ENCODE measurements at regions not wholly inside any gene's neighbourhood (a gene's known extent, or its start where the extent isn't known, plus 50 kb on each side); places are given as distances from the start of the nearest gene placed in this dataset.
A peak's percentile ranks its signal among the peaks of the same experiment; 100 is the strongest.
"Not testable (repeated sequence)": the region's sequence is repeated elsewhere in the genome, so short reads cannot be mapped to it uniquely, and the experiment has no call there.

GRCh38 chr3:195669310-195669709 lies 51.5 kb upstream of the MUC20 start:
- WGBS, 2 donors: 68 to 72% methylated on average over 9 to 10 of the region's 13 CpGs
- H3K27ac ChIP-seq; intact Hi-C loops (cut with DNase I); DNase-seq; H3K4me3 ChIP-seq; H3K27me3 ChIP-seq; H3K9me3 ChIP-seq; H3K4me1 ChIP-seq: not testable (repeated sequence)
- H3K36me3 ChIP-seq: peaks cover 0 to 86% (median 34%) of the 10 kb centered on the region in 3 donors

- 85 to 95% methylated on average over 18 to 24 of the region's 24 CpGs for WGBS, 2 donors
Observed at GRCh38 chr3:195668131-195668766, 52.5 kb upstream of the MUC20 start.

GRCh38 chr3:195665311-195665710 lies 55.5 kb upstream of the MUC20 start:
- H3K4me1 ChIP-seq; H3K9me3 ChIP-seq; H3K27ac ChIP-seq; H3K4me3 ChIP-seq; intact Hi-C loops (cut with DNase I); DNase-seq; H3K27me3 ChIP-seq: not testable (repeated sequence)
- 100% methylated on average over 4 of the region's 19 CpGs; no CpG with 5 or more reads in 1 of the 2 donors for WGBS, 2 donors
- peaks cover 0 to 67% (median 24%) of the 10 kb centered on the region in 3 donors for H3K36me3 ChIP-seq

More at GRCh38 chr3:195668131-195668766, 52.5 kb upstream of the MUC20 start:
- H3K9me3 ChIP-seq; H3K27ac ChIP-seq; intact Hi-C loops (cut with DNase I); H3K4me3 ChIP-seq; H3K27me3 ChIP-seq; DNase-seq; H3K4me1 ChIP-seq: not testable (repeated sequence)
- H3K36me3 ChIP-seq: peaks cover 0 to 85% (median 32%) of the 10 kb centered on the region in 3 donors

- DNase-seq; intact Hi-C loops (cut with DNase I); H3K27ac ChIP-seq; H3K4me1 ChIP-seq; H3K27me3 ChIP-seq; H3K9me3 ChIP-seq; H3K4me3 ChIP-seq: not testable (repeated sequence)
- 79 to 94% methylated on average over 6 to 12 of the region's 12 CpGs for WGBS, 2 donors
- H3K36me3 ChIP-seq: peaks cover 0 to 55% (median 20%) of the 10 kb centered on the region in 3 donors
Observed at GRCh38 chr3:195664131-195664530, 56.6 kb upstream of the MUC20 start.

DNA sequence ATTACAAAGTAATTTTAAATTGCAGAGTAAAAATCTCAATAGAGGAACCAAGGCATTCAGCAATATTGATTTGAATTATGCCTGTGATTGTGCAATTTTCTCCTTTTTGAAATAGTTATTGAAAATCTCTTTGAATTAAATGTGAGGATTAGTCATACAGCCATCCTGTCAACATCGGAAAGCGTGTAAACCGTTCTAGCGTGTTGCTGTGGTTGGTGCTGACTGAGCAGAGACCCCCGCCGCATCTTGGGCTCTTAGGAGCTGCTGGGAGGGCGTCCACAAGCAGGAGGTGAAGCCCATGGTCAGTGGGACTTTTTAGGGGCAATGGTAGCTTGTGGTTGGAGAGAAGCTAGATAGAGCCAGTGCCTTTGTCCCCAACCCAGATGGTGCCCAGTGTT lies 61.6 kb upstream of the MUC20 start:
- Histone ChIP-seq H3K36me3 (peaks cover 0 to 20% (median 3%) of the 10 kb centered on the region in 3 donors), H3K27ac (peak overlapping the region in 1 of 4 donors; percentile 94), H3K4me1 (peaks cover 0 to 15% (median 0%) of the 10 kb centered on the region in 3 donors), H3K4me3 (peak overlapping the region in 3 of 4 donors; percentile 57 to 76 (median 64))
- H3K27me3 ChIP-seq; DNase-seq; H3K9me3 ChIP-seq; intact Hi-C loops (cut with DNase I): not testable (repeated sequence)
- WGBS, 2 donors: 11% methylated on average over 3 of the region's 7 CpGs; no CpG with 5 or more reads in 1 of the 2 donors

DNA sequence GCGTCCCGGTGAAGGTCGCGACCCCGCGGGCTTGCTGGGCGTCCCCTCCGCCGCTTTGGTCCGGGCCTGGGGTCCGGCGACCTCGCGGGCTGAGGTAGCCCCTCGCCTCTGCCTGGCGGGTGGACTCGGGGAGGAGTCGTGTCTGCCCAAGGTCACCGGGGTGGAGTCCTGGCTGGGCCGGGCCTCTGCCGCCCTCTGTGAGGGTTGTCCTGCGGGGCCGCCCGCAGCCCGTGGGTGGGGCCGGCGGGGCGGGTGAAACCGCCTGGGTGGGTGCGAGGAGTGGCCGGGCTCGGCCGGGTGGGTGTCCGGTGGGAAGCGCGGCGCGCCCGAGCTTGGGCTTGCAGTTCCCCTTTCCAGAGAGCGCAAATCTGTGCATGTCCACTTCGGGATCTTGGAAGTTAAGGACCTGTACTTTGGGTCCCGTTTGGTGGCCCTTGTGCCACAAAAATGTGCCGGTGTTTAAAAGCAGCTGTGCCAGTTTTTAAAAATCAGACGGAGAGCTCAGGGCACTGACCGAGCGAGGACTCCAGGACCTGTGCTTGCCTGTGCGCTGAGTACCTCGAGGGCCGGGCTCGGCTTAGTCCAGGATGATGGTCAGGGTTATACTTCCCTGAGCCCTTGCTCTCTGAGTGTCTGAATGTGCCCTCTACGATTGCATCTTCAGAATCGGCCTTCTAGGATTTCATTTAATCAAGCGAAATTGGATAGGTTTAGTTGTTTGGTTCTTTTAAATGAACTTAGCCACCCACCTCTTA lies 62.2 kb upstream of the MUC20 start:
- Histone ChIP-seq H3K4me3 (peak overlapping the region; percentile 45 to 76 (median 60)), H3K27ac (peak overlapping the region; percentile 85 to 94 (median 88))
- WGBS, 2 donors: 0 to 6% methylated on average over 1 to 3 of the region's 53 CpGs

DNA sequence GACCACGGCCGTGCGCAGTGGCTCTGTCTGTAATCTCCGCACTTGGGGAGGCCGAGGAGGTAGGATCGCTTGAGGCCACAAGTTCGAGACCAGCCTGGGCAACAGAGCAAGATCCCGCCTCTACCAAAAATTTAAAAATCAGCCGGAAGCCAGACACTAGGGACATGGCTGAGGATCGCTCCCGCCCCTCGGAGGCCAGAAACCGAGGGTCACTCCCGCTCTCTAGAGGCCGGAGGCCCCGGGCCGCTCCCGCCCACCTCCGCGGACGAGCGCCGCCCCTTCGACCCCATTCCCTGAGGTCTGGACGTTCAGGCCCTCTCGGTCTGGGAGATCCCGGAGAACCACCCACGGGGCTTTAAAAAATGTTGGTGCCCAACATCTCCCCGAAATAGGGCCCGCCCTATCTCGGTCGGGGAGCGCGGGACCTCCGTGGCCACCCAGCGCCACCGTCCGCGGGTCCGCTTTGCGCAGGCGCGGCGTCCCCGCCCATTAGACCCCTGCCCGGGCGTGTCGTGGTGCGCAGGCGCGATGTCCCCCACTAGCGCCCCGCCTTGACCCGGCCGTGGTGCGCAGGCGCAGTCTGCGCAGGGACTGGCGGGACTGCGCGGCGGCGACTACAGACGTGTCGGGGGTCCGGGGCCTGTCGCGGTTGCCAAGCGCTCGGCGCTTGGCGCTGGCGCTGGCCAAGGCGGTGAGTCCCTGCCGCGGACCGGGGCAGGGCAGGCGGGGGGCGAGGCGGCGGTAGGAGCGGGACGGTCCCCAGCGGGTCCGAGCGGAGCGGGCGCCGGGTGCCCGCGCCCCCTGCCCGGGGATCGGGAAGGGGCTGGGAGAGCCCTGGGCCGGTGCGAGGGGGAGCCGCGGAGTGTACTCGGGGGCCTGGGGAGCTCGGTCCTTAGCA lies 63.1 kb upstream of the MUC20 start:
- 0 to 38% methylated on average over 7 of the region's 99 CpGs for WGBS, 2 donors
- not testable (repeated sequence) for H3K27me3 ChIP-seq

More for the DNA sequence above, 62.2 kb upstream of the MUC20 start:
- H3K4me1 ChIP-seq: peaks cover 0 to 15% (median 0%) of the 10 kb centered on the region in 3 donors
- H3K9me3 ChIP-seq; DNase-seq; H3K27me3 ChIP-seq; intact Hi-C loops (cut with DNase I): not testable (repeated sequence)
- peaks cover 0 to 14% (median 0%) of the 10 kb centered on the region in 3 donors for H3K36me3 ChIP-seq

DNA sequence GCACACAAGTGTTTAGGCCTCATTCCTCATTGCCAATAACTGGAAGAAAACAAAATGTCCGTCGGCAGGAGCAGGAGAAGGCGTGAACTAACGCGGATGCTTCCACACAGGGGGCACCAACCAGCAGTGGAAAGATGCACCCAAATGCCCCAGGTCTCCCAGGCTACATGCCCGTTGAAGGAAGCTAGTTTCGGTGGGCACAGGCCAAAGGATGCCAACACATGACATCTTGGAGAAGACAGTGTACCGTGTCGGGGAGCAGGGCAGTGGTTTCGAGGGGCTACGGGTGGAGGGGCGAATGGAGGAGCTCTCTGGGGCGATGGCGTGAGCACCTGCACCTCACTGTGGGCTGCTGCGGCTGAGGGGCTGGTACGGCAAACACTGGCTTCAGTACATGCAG lies 64.7 kb upstream of the MUC20 start:
- intact Hi-C loops (cut with DNase I); H3K4me3 ChIP-seq; H3K36me3 ChIP-seq; H3K27me3 ChIP-seq; H3K9me3 ChIP-seq; DNase-seq; H3K27ac ChIP-seq: not testable (repeated sequence)
- WGBS, 2 donors: 86 to 94% methylated on average over 3 to 13 of the region's 16 CpGs
- peaks cover 0 to 15% (median 0%) of the 10 kb centered on the region in 3 donors for H3K4me1 ChIP-seq

More for the DNA sequence above, 63.1 kb upstream of the MUC20 start:
- H3K9me3 ChIP-seq; H3K36me3 ChIP-seq; intact Hi-C loops (cut with DNase I); DNase-seq: not testable (repeated sequence)
- H3K4me1 ChIP-seq: peaks cover 0 to 15% (median 0%) of the 10 kb centered on the region in 3 donors
- H3K4me3 ChIP-seq: peak overlapping the region; percentile 45 to 76 (median 60)
- peak in 1 of 4 donors; percentile 76 for TF ChIP-seq POLR2A (IDR thresholded peaks at IDR 0.05)
- H3K27ac ChIP-seq: peak overlapping the region; percentile 85 to 94 (median 88)

DNA sequence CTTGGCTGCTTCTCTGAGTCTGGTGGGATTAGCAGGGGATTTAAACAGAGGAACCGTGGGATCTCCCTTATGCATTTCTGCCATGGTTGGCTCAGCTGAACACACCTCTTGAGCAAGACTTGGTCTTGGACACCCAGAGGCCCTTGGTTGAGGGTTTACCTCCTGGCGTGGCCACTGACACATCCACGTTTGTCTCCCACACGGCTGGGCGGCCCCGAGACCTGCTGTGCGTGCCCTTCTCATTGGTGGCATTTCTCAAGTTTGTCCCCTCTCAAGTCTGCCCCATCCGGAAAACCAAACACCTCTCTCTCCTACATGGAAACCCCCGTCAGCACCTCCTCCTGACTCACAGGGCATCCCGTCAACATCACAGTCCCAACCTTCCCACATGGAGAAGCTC lies 66.0 kb upstream of the MUC20 start:
- H3K4me1 ChIP-seq: peaks cover 0 to 15% (median 0%) of the 10 kb centered on the region in 3 donors
- H3K9me3 ChIP-seq; H3K4me3 ChIP-seq; H3K27me3 ChIP-seq; H3K36me3 ChIP-seq; DNase-seq; intact Hi-C loops (cut with DNase I); H3K27ac ChIP-seq: not testable (repeated sequence)
- WGBS, 2 donors: no CpG with 5 or more reads among the region's 10 CpGs

- peaks cover 0 to 14% (median 0%) of the 10 kb centered on the region in 3 donors for H3K4me1 ChIP-seq
- H3K27me3 ChIP-seq; DNase-seq; H3K9me3 ChIP-seq; intact Hi-C loops (cut with DNase I); H3K27ac ChIP-seq; H3K36me3 ChIP-seq; H3K4me3 ChIP-seq: not testable (repeated sequence)
- 78% methylated on average over 14 of the region's 15 CpGs; no CpG with 5 or more reads in 1 of the 2 donors for WGBS, 2 donors
Observed at GRCh38 chr3:195654138-195654537, 66.6 kb upstream of the MUC20 start.
